ENCODE measurements at regions not wholly inside any gene's neighbourhood (a gene's known extent, or its start where the extent isn't known, plus 50 kb on each side); places are given as distances from the start of the nearest gene placed in this dataset.
"Not testable (repeated sequence)": the region's sequence is repeated elsewhere in the genome, so short reads cannot be mapped to it uniquely, and the experiment has no call there.

- Histone ChIP-seq H4K20me1 (ENCODE audit: insufficient read depth, low read length) (no peaks in the 10 kb centered on the region), H3K9ac (ENCODE audit: low read length) (no peak overlapping the region), H3K4me1 (ENCODE audit: low read length) (no peaks in the 10 kb centered on the region), H2AFZ (ENCODE audit: low read length) (no peak overlapping the region), H3K9me2 (replicated peaks; ENCODE audit: insufficient read depth, low read length) (no peaks in the 10 kb centered on the region), H3K9me3 (replicated peaks; ENCODE audit: insufficient read depth, low read length) (no peaks in the 10 kb centered on the region), H3K27me3 (replicated peaks; ENCODE audit: insufficient read depth, low read length) (peaks cover 96% of the 10 kb centered on the region), H3F3A (ENCODE audit: insufficient read depth, low read length) (no peaks in the 10 kb centered on the region), H3K79me2 (ENCODE audit: low read length) (no peaks in the 10 kb centered on the region), H3K36me3 (replicated peaks; ENCODE audit: insufficient read depth, low read length) (no peaks in the 10 kb centered on the region), H3K27ac (ENCODE audit: low read length) (no peak overlapping the region), H3K4me2 (ENCODE audit: low read depth, low read length) (no peak overlapping the region), H3K4me3 (ENCODE audit: low read length) (no peak overlapping the region)
- no peak for DNase-seq
- TF ChIP-seq CTCF (IDR thresholded peaks at IDR 0.05; ENCODE audit: low read length) (no peak), EZH2 (optimal IDR thresholded peaks at IDR 0.05; ENCODE audit: low read depth, low read length) (no peak)
These were observed 50.5 kb upstream of the OTOS start for GRCh38 chr2:240191001-240191400.

- H3K27ac ChIP-seq (ENCODE audit: low read length): no peak overlapping the region
- H3K27me3 ChIP-seq (replicated peaks; ENCODE audit: insufficient read depth, low read length): peaks cover 80% of the 10 kb centered on the region
- H4K20me1 ChIP-seq (ENCODE audit: insufficient read depth, low read length): no peaks in the 10 kb centered on the region
- no peak overlapping the region for H3K9ac ChIP-seq (ENCODE audit: low read length)
- H3K4me3 ChIP-seq (ENCODE audit: low read length): no peak overlapping the region
- TF ChIP-seq EZH2phosphoT487 (IDR thresholded peaks at IDR 0.05; ENCODE audit: low read length): no peak
- no peak for TF ChIP-seq EZH2 (optimal IDR thresholded peaks at IDR 0.05; ENCODE audit: low read depth, low read length)
- TF ChIP-seq CTCF (IDR thresholded peaks at IDR 0.05; ENCODE audit: low read length): no peak
- H3K9me3 ChIP-seq (replicated peaks; ENCODE audit: insufficient read depth, low read length): no peaks in the 10 kb centered on the region
- no peaks in the 10 kb centered on the region for H3K79me2 ChIP-seq (ENCODE audit: low read length)
- DNase-seq: no peak
- no peaks in the 10 kb centered on the region for H3K9me2 ChIP-seq (replicated peaks; ENCODE audit: insufficient read depth, low read length)
- H2AFZ ChIP-seq (ENCODE audit: low read length): no peak overlapping the region
- no peaks in the 10 kb centered on the region for H3K36me3 ChIP-seq (replicated peaks; ENCODE audit: insufficient read depth, low read length)
- H3K4me2 ChIP-seq (ENCODE audit: low read depth, low read length): no peak overlapping the region
- H3K4me1 ChIP-seq (ENCODE audit: low read length): no peaks in the 10 kb centered on the region
- H3F3A ChIP-seq (ENCODE audit: insufficient read depth, low read length): no peaks in the 10 kb centered on the region
These were observed 52.2 kb upstream of the OTOS start for GRCh38 chr2:240192661-240193060.

- H3K4me2 ChIP-seq (ENCODE audit: low read depth, low read length); H3K9ac ChIP-seq (ENCODE audit: low read length); DNase-seq; H3K9me2 ChIP-seq (replicated peaks; ENCODE audit: insufficient read depth, low read length); H3K4me1 ChIP-seq (ENCODE audit: low read length); H3F3A ChIP-seq (ENCODE audit: insufficient read depth, low read length); H4K20me1 ChIP-seq (ENCODE audit: insufficient read depth, low read length); H3K79me2 ChIP-seq (ENCODE audit: low read length); H3K36me3 ChIP-seq (replicated peaks; ENCODE audit: insufficient read depth, low read length); H2AFZ ChIP-seq (ENCODE audit: low read length); H3K27ac ChIP-seq (ENCODE audit: low read length); H3K9me3 ChIP-seq (replicated peaks; ENCODE audit: insufficient read depth, low read length); H3K4me3 ChIP-seq (ENCODE audit: low read length): not testable (repeated sequence)
- peaks cover 65% of the 10 kb centered on the region for H3K27me3 ChIP-seq (replicated peaks; ENCODE audit: insufficient read depth, low read length)
These were observed 53.9 kb upstream of the OTOS start for GRCh38 chr2:240194341-240194762.

- Histone ChIP-seq H3K9me3 (replicated peaks; ENCODE audit: insufficient read depth, low read length) (no peaks in the 10 kb centered on the region), H3K4me3 (ENCODE audit: low read length) (no peak overlapping the region), H3F3A (ENCODE audit: insufficient read depth, low read length) (no peaks in the 10 kb centered on the region), H4K20me1 (ENCODE audit: insufficient read depth, low read length) (no peaks in the 10 kb centered on the region), H2AFZ (ENCODE audit: low read length) (no peak overlapping the region), H3K9ac (ENCODE audit: low read length) (no peak overlapping the region), H3K27me3 (replicated peaks; ENCODE audit: insufficient read depth, low read length) (peaks cover 63% of the 10 kb centered on the region), H3K36me3 (replicated peaks; ENCODE audit: insufficient read depth, low read length) (no peaks in the 10 kb centered on the region), H3K27ac (ENCODE audit: low read length) (no peak overlapping the region), H3K79me2 (ENCODE audit: low read length) (no peaks in the 10 kb centered on the region), H3K4me1 (ENCODE audit: low read length) (no peaks in the 10 kb centered on the region), H3K4me2 (ENCODE audit: low read depth, low read length) (no peak overlapping the region), H3K9me2 (replicated peaks; ENCODE audit: insufficient read depth, low read length) (no peaks in the 10 kb centered on the region)
- TF ChIP-seq CTCF (IDR thresholded peaks at IDR 0.05; ENCODE audit: low read length) (no peak), EZH2phosphoT487 (IDR thresholded peaks at IDR 0.05; ENCODE audit: low read length) (no peak), EZH2 (optimal IDR thresholded peaks at IDR 0.05; ENCODE audit: low read depth, low read length) (no peak)
- no peak for DNase-seq
These were observed 54.9 kb upstream of the OTOS start for GRCh38 chr2:240195316-240195861.
